Skeletal muscle satellite cell (primary cell): ENCODE measurements at regions not wholly inside any gene's neighbourhood (a gene's known extent, or its start where the extent isn't known, plus 50 kb on each side); places are given as distances from the start of the nearest gene placed in this dataset.

ENCODE experiments used
- H3K27me3 ChIP-seq: 2 replicates; pipeline ENCODE4 v1.7.0; 2013; ENCODE audit warnings: low read length; ENCODE audit not compliant: control insufficient read depth, insufficient read depth
- H3K36me3 ChIP-seq: 2 replicates; pipeline ENCODE4 v1.7.0; 2013; ENCODE audit warnings: mild to moderate bottlenecking, control low read depth, low read length; ENCODE audit not compliant: insufficient read depth
- H3K4me1 ChIP-seq: 2 replicates; pipeline ENCODE4 v1.7.0; 2013; ENCODE audit warnings: low read length; ENCODE audit not compliant: control insufficient read depth, insufficient read depth
- H3K4me2 ChIP-seq: 2 replicates; pipeline ENCODE4 v1.7.0; 2013; ENCODE audit warnings: mild to moderate bottlenecking, low read length
- H3K4me3 ChIP-seq: 2 replicates; pipeline ENCODE4 v1.7.0; 2013; ENCODE audit warnings: low read length
- H3K9ac ChIP-seq: 2 replicates; pipeline ENCODE4 v1.7.0; 2013; ENCODE audit warnings: mild to moderate bottlenecking, low read depth, low read length, moderate library complexity
- H3K9me3 ChIP-seq: replicated peaks from 2 replicates; pipeline ENCODE4 v1.7.0; 2013; ENCODE audit warnings: mild to moderate bottlenecking, control low read depth, low read length

DNA sequence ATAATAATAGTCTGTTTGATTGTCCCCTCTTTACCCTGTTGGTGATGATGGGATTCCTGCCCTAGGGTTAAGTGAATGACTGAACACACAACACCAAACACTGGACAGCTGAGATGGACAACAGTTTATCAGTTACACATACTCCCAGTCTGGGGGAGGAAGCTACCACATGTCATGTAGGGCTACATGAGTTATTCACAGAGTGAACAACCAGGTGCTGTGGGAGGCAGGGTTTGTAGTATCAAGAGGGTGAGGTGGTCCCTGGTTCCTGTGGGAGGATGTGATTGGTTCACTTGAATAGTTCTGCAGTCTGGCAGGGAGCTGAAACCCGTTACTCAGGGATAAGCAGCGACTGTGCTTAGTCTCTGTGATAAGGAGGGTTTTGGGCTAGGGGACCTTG lies 88.8 kb upstream of the AP1S2 start:
- no peaks in the 10 kb centered on the region for H3K9me3 ChIP-seq
- H3K27me3 ChIP-seq: no peaks in the 10 kb centered on the region
- no peaks in the 10 kb centered on the region for H3K36me3 ChIP-seq
- H3K9ac ChIP-seq: no peak overlapping the region
- H3K4me2 ChIP-seq: no peak overlapping the region
- H3K4me3 ChIP-seq: no peak overlapping the region
- H3K4me1 ChIP-seq: peaks cover 9% of the 10 kb centered on the region

- Histone ChIP-seq H3K9me3 (no peaks in the 10 kb centered on the region), H3K27me3 (peaks cover 8% of the 10 kb centered on the region), H3K4me2 (no peak overlapping the region), H3K36me3 (no peaks in the 10 kb centered on the region), H3K4me1 (no peaks in the 10 kb centered on the region), H3K9ac (no peak overlapping the region), H3K4me3 (no peak overlapping the region)
These were observed 87.7 kb upstream of the AP1S2 start for GRCh38 chrX:15942307-15942706.

- Histone ChIP-seq H3K4me2 (no peak overlapping the region), H3K9me3 (no peaks in the 10 kb centered on the region), H3K36me3 (no peaks in the 10 kb centered on the region), H3K9ac (no peak overlapping the region), H3K27me3 (peaks cover 24% of the 10 kb centered on the region), H3K4me1 (no peaks in the 10 kb centered on the region), H3K4me3 (no peak overlapping the region)
These were observed 85.1 kb upstream of the AP1S2 start for GRCh38 chrX:15939737-15940136.

GRCh38 chrX:15938072-15938471 lies 83.5 kb upstream of the AP1S2 start:
- Histone ChIP-seq H3K4me2 (no peak overlapping the region), H3K4me1 (no peaks in the 10 kb centered on the region), H3K27me3 (peaks cover 28% of the 10 kb centered on the region), H3K36me3 (no peaks in the 10 kb centered on the region), H3K9me3 (no peaks in the 10 kb centered on the region), H3K4me3 (no peak overlapping the region), H3K9ac (no peak overlapping the region)

DNA sequence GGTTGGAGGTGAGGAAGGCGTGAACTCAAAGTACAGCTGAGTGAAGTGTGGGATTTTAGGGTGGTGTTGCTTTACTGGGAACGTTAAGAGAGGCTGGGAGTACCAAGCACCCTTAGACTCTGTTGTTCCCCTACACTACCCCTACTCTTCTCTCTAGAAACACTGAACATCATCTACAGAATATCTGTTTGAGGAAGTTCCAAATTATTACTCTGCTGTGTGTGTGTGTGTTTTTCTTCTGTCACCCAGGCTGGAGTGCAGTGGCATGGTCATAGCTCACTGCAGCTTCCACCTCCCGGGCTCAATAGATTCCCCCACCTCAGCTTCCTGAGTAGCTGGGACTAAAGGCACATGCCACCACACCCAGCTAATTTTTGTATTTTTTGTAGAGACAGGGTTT lies 76.7 kb upstream of the AP1S2 start:
- H3K9me3 ChIP-seq: no peaks in the 10 kb centered on the region
- no peaks in the 10 kb centered on the region for H3K36me3 ChIP-seq
- no peak overlapping the region for H3K4me2 ChIP-seq
- no peak overlapping the region for H3K9ac ChIP-seq
- H3K4me1 ChIP-seq: no peaks in the 10 kb centered on the region
- peaks cover 42% of the 10 kb centered on the region for H3K27me3 ChIP-seq
- no peak overlapping the region for H3K4me3 ChIP-seq

GRCh38 chrX:15930585-15930984 lies 76.0 kb upstream of the AP1S2 start:
- H3K27me3 ChIP-seq: peaks cover 37% of the 10 kb centered on the region
- no peak overlapping the region for H3K9ac ChIP-seq
- no peaks in the 10 kb centered on the region for H3K9me3 ChIP-seq
- H3K4me2 ChIP-seq: no peak overlapping the region
- no peaks in the 10 kb centered on the region for H3K4me1 ChIP-seq
- H3K36me3 ChIP-seq: no peaks in the 10 kb centered on the region
- H3K4me3 ChIP-seq: no peak overlapping the region

DNA sequence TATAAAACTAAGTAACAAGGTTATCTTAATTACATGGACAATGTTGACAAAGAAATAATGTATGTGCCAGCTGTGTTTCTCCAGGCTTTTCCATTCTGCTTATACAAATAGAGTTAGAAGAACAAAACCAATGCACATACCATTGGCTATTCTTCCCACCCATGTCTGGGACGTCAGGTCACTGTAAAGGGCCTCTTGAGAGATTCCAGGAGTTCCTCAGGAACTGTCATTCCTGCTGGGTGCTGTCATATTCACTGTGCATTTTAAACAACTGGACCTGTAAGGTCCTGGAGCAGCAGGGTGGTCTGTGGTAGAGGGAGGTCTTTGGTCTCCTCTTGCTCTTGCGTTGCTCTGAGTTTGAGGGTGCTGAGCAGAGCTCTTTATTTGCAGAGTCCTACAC lies 74.6 kb upstream of the AP1S2 start:
- H3K9me3 ChIP-seq: no peaks in the 10 kb centered on the region
- no peak overlapping the region for H3K9ac ChIP-seq
- H3K4me1 ChIP-seq: no peaks in the 10 kb centered on the region
- H3K4me3 ChIP-seq: no peak overlapping the region
- H3K36me3 ChIP-seq: no peaks in the 10 kb centered on the region
- H3K27me3 ChIP-seq: peaks cover 40% of the 10 kb centered on the region
- H3K4me2 ChIP-seq: no peak overlapping the region

DNA sequence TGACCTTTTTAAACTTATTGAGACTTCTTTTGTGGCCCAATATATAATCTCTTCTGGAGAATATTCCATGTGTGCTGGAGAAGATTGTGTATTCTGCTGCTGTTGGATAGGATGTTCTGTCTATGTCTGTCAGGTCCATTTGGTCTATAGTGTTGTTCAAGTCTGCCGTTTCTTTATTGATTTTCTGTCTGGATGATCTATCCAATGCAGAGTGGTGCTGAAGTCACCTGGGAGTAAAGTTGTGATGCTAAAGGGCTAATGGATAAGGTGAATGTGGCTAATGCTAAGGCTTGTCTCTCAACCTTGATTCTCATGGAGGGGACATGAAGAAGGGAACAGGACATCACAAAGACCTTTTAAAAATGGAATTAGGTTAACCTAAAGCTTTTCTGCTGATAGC lies 72.0 kb upstream of the AP1S2 start:
- Histone ChIP-seq H3K9me3 (no peaks in the 10 kb centered on the region), H3K27me3 (peaks cover 48% of the 10 kb centered on the region), H3K4me2 (no peak overlapping the region), H3K36me3 (no peaks in the 10 kb centered on the region), H3K4me3 (no peak overlapping the region), H3K9ac (no peak overlapping the region), H3K4me1 (no peaks in the 10 kb centered on the region)

GRCh38 chrX:15918003-15918402 lies 63.4 kb upstream of the AP1S2 start:
- Histone ChIP-seq H3K4me3 (no peak overlapping the region), H3K4me1 (no peaks in the 10 kb centered on the region), H3K9ac (no peak overlapping the region)

DNA sequence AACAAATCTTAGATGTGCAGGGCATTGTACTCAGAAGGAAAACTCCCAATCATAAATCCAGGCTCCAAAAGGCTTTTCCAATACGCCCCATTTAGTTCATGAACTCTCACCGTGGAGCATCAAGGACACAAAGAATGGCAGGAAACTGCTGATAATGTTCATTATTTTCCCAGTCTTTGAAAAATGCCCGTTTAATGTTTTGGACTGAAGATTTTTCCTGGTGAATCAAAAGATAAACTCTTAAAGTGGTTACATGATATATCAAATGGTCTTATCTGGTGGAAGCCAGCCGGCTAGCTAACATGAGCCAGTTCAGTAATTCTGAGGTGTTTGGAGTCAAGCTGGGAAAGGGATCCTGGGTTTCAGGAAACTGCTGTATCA lies 62.1 kb upstream of the AP1S2 start:
- H3K4me1 ChIP-seq: no peaks in the 10 kb centered on the region
- H3K4me3 ChIP-seq: no peak overlapping the region
- no peaks in the 10 kb centered on the region for H3K36me3 ChIP-seq
- no peak overlapping the region for H3K9ac ChIP-seq
- H3K27me3 ChIP-seq: peaks cover 16% of the 10 kb centered on the region
- no peak overlapping the region for H3K4me2 ChIP-seq
- no peaks in the 10 kb centered on the region for H3K9me3 ChIP-seq

More at GRCh38 chrX:15918003-15918402, 63.4 kb upstream of the AP1S2 start:
- Histone ChIP-seq H3K4me2 (no peak overlapping the region), H3K27me3 (peaks cover 15% of the 10 kb centered on the region), H3K36me3 (no peaks in the 10 kb centered on the region), H3K9me3 (no peaks in the 10 kb centered on the region)

DNA sequence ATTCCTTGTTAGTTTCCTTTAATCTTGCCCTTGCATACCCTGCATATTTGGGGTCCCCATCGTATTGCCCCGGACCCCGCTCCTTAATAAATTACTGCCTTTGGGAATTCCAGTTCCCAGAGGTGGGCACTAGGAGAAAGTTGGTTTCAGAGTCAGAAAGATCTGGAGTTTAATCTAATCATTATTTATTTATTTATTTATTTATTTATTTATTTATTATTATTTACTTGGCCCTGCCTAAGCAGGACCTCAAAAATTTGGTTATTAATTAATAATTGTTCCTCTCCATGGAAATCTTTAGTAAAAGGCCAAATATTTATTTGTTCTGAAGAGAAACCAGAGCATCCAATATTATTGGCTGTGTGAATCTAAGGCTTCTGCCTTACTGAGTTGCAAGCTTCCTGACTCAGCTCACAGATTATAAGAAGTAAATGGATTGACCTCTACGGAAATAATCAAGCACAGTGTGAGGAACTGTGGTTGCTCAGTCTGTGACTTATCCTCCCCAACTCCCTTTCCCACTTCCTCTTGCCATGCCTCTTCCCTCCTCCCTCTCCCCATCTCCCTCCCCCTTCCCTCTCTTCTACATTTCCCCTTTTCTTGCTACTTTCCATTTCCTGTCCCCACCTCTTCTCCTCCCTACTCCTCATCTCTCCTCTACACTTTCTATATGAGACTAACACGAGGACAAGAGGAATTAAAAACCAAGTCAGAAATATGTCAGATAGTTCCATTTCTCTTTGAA lies 61.5 kb upstream of the AP1S2 start:
- Histone ChIP-seq H3K9me3 (no peaks in the 10 kb centered on the region), H3K4me3 (no peak overlapping the region), H3K4me2 (no peak overlapping the region), H3K9ac (no peak overlapping the region), H3K4me1 (no peaks in the 10 kb centered on the region), H3K36me3 (no peaks in the 10 kb centered on the region), H3K27me3 (peaks cover 15% of the 10 kb centered on the region)

DNA sequence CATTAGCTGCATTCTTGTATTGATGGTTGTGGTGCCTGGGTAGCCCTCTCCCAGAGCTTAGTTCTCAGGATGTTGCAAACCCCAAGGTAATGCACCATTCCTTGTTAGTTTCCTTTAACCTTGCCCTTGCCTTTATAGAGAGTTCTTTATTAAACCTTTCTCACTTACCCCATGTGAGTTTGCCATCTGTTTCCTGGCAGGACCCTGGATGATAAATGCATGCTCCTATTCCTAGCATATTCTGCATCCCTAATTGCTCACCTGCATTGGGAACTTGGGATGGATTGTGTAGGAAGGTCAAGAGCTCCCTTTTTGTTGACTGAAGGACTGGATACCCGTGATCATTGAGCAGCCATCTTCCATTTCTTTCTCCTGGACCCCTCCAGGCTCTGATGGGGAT lies 59.9 kb upstream of the AP1S2 start:
- Histone ChIP-seq H3K27me3 (peaks cover 17% of the 10 kb centered on the region), H3K4me2 (no peak overlapping the region), H3K9me3 (no peaks in the 10 kb centered on the region), H3K4me3 (no peak overlapping the region), H3K9ac (no peak overlapping the region), H3K4me1 (no peaks in the 10 kb centered on the region), H3K36me3 (no peaks in the 10 kb centered on the region)
